Caco-2 (cell line): ENCODE measurements at regions not wholly inside any gene's neighbourhood (a gene's known extent, or its start where the extent isn't known, plus 50 kb on each side); places are given as distances from the start of the nearest gene placed in this dataset.

Experiments used
- BruUV-seq: library from RNA; stranded (reverse); fragments of 400-500 nt; replicated peaks from 2 replicates; lab custom pipeline; 2021; lab: Mats Ljungman, UMichigan
- CTCF ChIA-PET: fragments of 300-600 bp; sonication (Branson Sonifier 250); formaldehyde crosslinking; loops from one replicate; lab custom pipeline; 2022; ENCODE audit warnings: antibody characterized with exemption; lab: Charles Lee
- POLR2A ChIA-PET: fragments of 300-600 bp; sonication (Branson Sonifier 250); formaldehyde crosslinking; loops from one replicate; lab custom pipeline; 2022; ENCODE audit warnings: antibody characterized with exemption; lab: Charles Lee
- DNase-seq, 2 experiments: peaks; one replicate each; pipeline versions ENCODE4 v3.0.0 to v3.0.0-alpha.2; 2020 to 2022
- H3K27me3 ChIP-seq: replicated peaks from 2 replicates; pipeline ENCODE4 v1.6.0; 2011; ENCODE audit warnings: low read length; ENCODE audit not compliant: control insufficient read depth, insufficient read depth
- H3K36me3 ChIP-seq: 2 replicates; pipeline ENCODE4 v1.5.1; 2011; ENCODE audit warnings: low read length; ENCODE audit not compliant: control insufficient read depth, insufficient read depth
- H3K4me1 ChIP-seq: fragments of 250-450 bp; sonication (Bioruptor Pico); 2 replicates; pipeline ENCODE4 v1.5.1; 2020; ENCODE audit warnings: mild to moderate bottlenecking
- H3K4me3 ChIP-seq: 2 replicates; pipeline ENCODE4 v1.5.1; 2011; ENCODE audit warnings: low read depth, mild to moderate bottlenecking, control low read depth, low read length
- H3K9me3 ChIP-seq: fragments of 250-450 bp; sonication (Bioruptor Pico); 2 replicates; pipeline ENCODE4 v1.5.1; 2020; ENCODE audit warnings: mild to moderate bottlenecking, moderate library complexity
- H3K27ac Mint-ChIP-seq: one replicate; pipeline ENCODE4 v1.8.0; 2022; ENCODE audit warnings: mixed read lengths; ENCODE audit not compliant: unreplicated experiment
- H3K27me3 Mint-ChIP-seq: one replicate; pipeline ENCODE4 v1.8.0; 2022; ENCODE audit warnings: mixed read lengths; ENCODE audit not compliant: insufficient read depth, unreplicated experiment
- H3K36me3 Mint-ChIP-seq: one replicate; pipeline ENCODE4 v1.8.0; 2022; ENCODE audit warnings: mild to moderate bottlenecking, mixed read lengths; ENCODE audit not compliant: insufficient read depth, unreplicated experiment
- H3K4me1 Mint-ChIP-seq: one replicate; pipeline ENCODE4 v1.8.0; 2022; ENCODE audit warnings: low read depth, mixed read lengths; ENCODE audit not compliant: unreplicated experiment
- H3K4me3 Mint-ChIP-seq: one replicate; pipeline ENCODE4 v1.8.0; 2022; ENCODE audit warnings: mild to moderate bottlenecking, moderate library complexity, mixed read lengths; ENCODE audit not compliant: unreplicated experiment
- H3K9me3 Mint-ChIP-seq: one replicate; pipeline ENCODE4 v1.8.0; 2022; ENCODE audit warnings: mixed read lengths; ENCODE audit not compliant: unreplicated experiment
- intact Hi-C: fragments of 100-400 bp; cut with micrococcal nuclease; formaldehyde crosslinking; loops from one replicate; pipeline ENCODE4 v1.10.0; 2022; ENCODE audit not compliant: unreplicated experiment
- TF ChIP-seq, protein P1 (sequence below), 2 experiments: fragments of 200-600 bp in 1 of 2; IDR thresholded peaks; 1 replicate in 1 of 2; 2 replicates in 1 of 2; pipeline versions ENCODE4 v1.5.1 to v1.8.0; 2011 to 2022; ENCODE audit warnings: antibody characterized with exemption in 1 of 2, control low read depth in 1 of 2, inconsistent platforms in 1 of 2, low read depth in 1 of 2, low read length in 1 of 2, mild to moderate bottlenecking in 1 of 2, moderate library complexity in 1 of 2; ENCODE audit not compliant: insufficient read depth in 1 of 2, severe bottlenecking in 1 of 2, unreplicated experiment in 1 of 2

DNA sequence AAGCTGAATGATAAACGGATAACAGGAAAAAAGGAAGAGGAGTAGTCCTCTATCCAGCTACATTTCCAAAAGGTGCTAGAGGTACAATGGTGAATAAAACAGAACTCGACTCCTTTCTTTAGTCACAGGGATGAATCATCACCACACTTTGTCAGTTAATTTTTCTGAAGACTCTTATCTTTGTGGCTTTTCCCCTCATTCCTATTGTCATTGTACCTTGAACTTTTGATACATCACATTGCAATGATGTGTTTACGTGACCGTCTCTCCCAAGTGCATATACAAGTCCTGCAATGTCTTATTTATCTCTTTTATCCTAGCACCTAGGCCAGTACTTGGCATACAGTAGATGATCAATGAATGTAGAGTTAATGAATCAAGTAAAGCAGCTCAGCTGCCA lies 134.7 kb downstream of the LHFPL1 start:
- CTCF ChIA-PET = no interaction called here
- H3K36me3 ChIP-seq = no peaks in the 10 kb centered on the region
- no peaks in the 10 kb centered on the region for H3K9me3 Mint-ChIP-seq
- TF ChIP-seq, protein P1, sequence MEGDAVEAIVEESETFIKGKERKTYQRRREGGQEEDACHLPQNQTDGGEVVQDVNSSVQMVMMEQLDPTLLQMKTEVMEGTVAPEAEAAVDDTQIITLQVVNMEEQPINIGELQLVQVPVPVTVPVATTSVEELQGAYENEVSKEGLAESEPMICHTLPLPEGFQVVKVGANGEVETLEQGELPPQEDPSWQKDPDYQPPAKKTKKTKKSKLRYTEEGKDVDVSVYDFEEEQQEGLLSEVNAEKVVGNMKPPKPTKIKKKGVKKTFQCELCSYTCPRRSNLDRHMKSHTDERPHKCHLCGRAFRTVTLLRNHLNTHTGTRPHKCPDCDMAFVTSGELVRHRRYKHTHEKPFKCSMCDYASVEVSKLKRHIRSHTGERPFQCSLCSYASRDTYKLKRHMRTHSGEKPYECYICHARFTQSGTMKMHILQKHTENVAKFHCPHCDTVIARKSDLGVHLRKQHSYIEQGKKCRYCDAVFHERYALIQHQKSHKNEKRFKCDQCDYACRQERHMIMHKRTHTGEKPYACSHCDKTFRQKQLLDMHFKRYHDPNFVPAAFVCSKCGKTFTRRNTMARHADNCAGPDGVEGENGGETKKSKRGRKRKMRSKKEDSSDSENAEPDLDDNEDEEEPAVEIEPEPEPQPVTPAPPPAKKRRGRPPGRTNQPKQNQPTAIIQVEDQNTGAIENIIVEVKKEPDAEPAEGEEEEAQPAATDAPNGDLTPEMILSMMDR (IDR thresholded peaks at IDR 0.05; ENCODE audit: insufficient read depth in 1 of 2, low read depth in 1 of 2, low read length in 1 of 2, severe bottlenecking in 1 of 2, unreplicated experiment in 1 of 2) = no peak
- POLR2A ChIA-PET = no interaction called here
- no peaks in the 10 kb centered on the region for H3K36me3 Mint-ChIP-seq
- no peaks in the 10 kb centered on the region for H3K27me3 Mint-ChIP-seq
- DNase-seq = no peak
- H3K27ac Mint-ChIP-seq = no peak overlapping the region
- H3K27me3 ChIP-seq = no peaks in the 10 kb centered on the region
- intact Hi-C loops = no loop called here
- peaks cover 6% of the 10 kb centered on the region for H3K4me1 Mint-ChIP-seq
- H3K4me3 ChIP-seq = no peak overlapping the region
- H3K9me3 ChIP-seq = no peaks in the 10 kb centered on the region
- no TSS peak for BruUV-seq
- no peak overlapping the region for H3K4me3 Mint-ChIP-seq
- no peaks in the 10 kb centered on the region; the same call in 1 of the 2 replicates for H3K4me1 ChIP-seq

DNA sequence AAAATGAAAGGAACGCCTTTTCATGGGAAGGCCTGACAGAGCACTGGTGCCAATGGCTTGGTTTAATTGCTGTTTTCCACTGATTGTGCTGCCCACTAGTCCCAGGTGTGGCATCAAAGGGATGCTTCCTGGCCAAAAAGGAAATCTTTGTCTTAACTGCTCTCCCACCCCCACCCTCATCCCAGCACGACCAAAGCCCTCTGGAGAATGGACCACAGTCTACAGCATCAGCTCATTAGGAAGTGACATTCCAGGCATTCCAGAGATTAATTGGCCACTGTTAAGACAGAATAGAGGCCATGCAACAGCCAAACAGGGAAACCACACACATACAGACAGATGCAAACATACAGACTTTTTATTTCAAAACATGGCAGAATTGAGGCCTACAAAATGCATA lies 143.2 kb downstream of the LHFPL1 start:
- no peak overlapping the region for H3K4me3 Mint-ChIP-seq
- no peaks in the 10 kb centered on the region for H3K36me3 Mint-ChIP-seq
- H3K36me3 ChIP-seq = no peaks in the 10 kb centered on the region
- no peaks in the 10 kb centered on the region for H3K4me1 Mint-ChIP-seq
- H3K4me1 ChIP-seq = no peaks in the 10 kb centered on the region
- peaks cover 2% of the 10 kb centered on the region for H3K27me3 Mint-ChIP-seq
- no peak overlapping the region for H3K4me3 ChIP-seq
- no TSS peak for BruUV-seq
- no peak for DNase-seq
- ChIA-PET CTCF (no interaction called here), POLR2A (no interaction called here)
- no peaks in the 10 kb centered on the region for H3K27me3 ChIP-seq
- TF ChIP-seq, protein P1 (IDR thresholded peaks at IDR 0.05; ENCODE audit: insufficient read depth in 1 of 2, low read depth in 1 of 2, low read length in 1 of 2, severe bottlenecking in 1 of 2, unreplicated experiment in 1 of 2) = no peak
- no peak overlapping the region for H3K27ac Mint-ChIP-seq
- no peaks in the 10 kb centered on the region for H3K9me3 Mint-ChIP-seq
- H3K9me3 ChIP-seq = no peaks in the 10 kb centered on the region
- intact Hi-C loops = no loop called here

DNA sequence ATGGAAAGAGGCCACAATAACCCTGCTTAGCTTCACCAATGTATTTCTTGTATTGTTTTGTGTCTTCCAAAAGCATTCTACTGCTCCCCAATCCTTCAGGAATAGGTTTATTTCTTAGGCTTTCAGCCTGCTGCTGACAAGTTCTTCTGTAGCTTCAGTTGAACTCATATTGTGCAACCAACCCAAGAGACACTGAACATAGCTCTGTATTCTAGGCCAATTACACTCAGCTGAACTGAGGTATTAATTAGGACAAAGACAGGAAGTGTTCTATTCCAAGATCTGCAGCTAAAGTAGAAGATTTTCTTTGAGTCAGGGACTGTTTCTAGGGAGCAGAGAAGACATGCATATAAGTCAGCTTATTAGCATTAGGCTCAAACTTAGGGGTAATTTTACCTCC lies 151.8 kb downstream of the LHFPL1 start:
- CTCF ChIA-PET = no interaction called here
- TF ChIP-seq, protein P1 (IDR thresholded peaks at IDR 0.05; ENCODE audit: insufficient read depth in 1 of 2, low read depth in 1 of 2, low read length in 1 of 2, severe bottlenecking in 1 of 2, unreplicated experiment in 1 of 2) = no peak

More for the DNA sequence above, 151.8 kb downstream of the LHFPL1 start:
- H3K9me3 ChIP-seq = no peaks in the 10 kb centered on the region
- BruUV-seq = no TSS peak
- no peaks in the 10 kb centered on the region for H3K27me3 ChIP-seq
- H3K4me3 Mint-ChIP-seq = no peak overlapping the region
- H3K4me1 Mint-ChIP-seq = no peaks in the 10 kb centered on the region
- intact Hi-C loops = no loop called here
- POLR2A ChIA-PET = no interaction called here
- H3K36me3 Mint-ChIP-seq = no peaks in the 10 kb centered on the region
- no peaks in the 10 kb centered on the region for H3K36me3 ChIP-seq
- no peak overlapping the region for H3K4me3 ChIP-seq
- no peaks in the 10 kb centered on the region for H3K4me1 ChIP-seq
- no peak overlapping the region for H3K27ac Mint-ChIP-seq
- DNase-seq = no peak
- H3K27me3 Mint-ChIP-seq = peaks cover 2% of the 10 kb centered on the region
- no peaks in the 10 kb centered on the region for H3K9me3 Mint-ChIP-seq
